H1 (cell line): ENCODE measurements at regions not wholly inside any gene's neighbourhood (a gene's known extent, or its start where the extent isn't known, plus 50 kb on each side); places are given as distances from the start of the nearest gene placed in this dataset.

Experiments
- CTCF ChIA-PET: fragments of 300-600 bp; sonication (Branson Sonifier 250); formaldehyde crosslinking; loops from one replicate; lab custom pipeline; 2021; ENCODE audit not compliant: partially characterized antibody; lab: Charles Lee
- POLR2A ChIA-PET: fragments of 300-600 bp; sonication (Branson Sonifier 250); formaldehyde crosslinking; loops from one replicate; lab custom pipeline; 2021; ENCODE audit warnings: inconsistent platforms; ENCODE audit not compliant: partially characterized antibody; lab: Charles Lee
- DNase-seq, 2 experiments: peaks; one replicate each; pipeline versions ENCODE4 v3.0.0 to v3.0.0-alpha.2; 2010 to 2022; ENCODE audit warnings: low spot score in 2 of 2, low read depth in 1 of 2, mixed read lengths in 1 of 2
- FAIRE-seq: peaks from 2 replicates; lab custom pipeline; 2011; peaks lifted over from hg19 to GRCh38; lab: Jason Lieb, UNC
- H2AFZ ChIP-seq: 2 replicates; pipeline ENCODE4 v1.8.1; 2012; ENCODE audit warnings: low read length, inconsistent platforms
- H2AK5ac ChIP-seq: 2 replicates; pipeline ENCODE4 v1.6.1; 2013; ENCODE audit warnings: low read depth, low read length
- H2BK120ac ChIP-seq: replicated peaks from 2 replicates; pipeline ENCODE3; 2013; ENCODE audit warnings: low read depth, low read length, inconsistent platforms
- H2BK12ac ChIP-seq: 2 replicates; pipeline ENCODE4 v1.6.1; 2013; ENCODE audit warnings: low read depth, low read length
- H2BK15ac ChIP-seq: 2 replicates; pipeline ENCODE4 v1.6.1; 2013; ENCODE audit warnings: low read length
- H2BK20ac ChIP-seq: 2 replicates; pipeline ENCODE4 v1.6.1; 2013; ENCODE audit warnings: low read length
- H2BK5ac ChIP-seq: 2 replicates; pipeline ENCODE4 v1.6.1; 2013; ENCODE audit warnings: low read depth, low read length
- H3K14ac ChIP-seq: 2 replicates; pipeline ENCODE4 v1.6.1; 2013; ENCODE audit warnings: inconsistent platforms; ENCODE audit not compliant: insufficient read length
- H3K18ac ChIP-seq: 2 replicates; pipeline ENCODE4 v1.6.1; 2013; ENCODE audit warnings: low read length; ENCODE audit errors: extremely low read depth
- H3K23ac ChIP-seq: 2 replicates; pipeline ENCODE4 v1.6.1; 2013; ENCODE audit warnings: inconsistent platforms; ENCODE audit not compliant: insufficient read length
- H3K23me2 ChIP-seq: 2 replicates; pipeline ENCODE4 v1.6.1; 2013; ENCODE audit warnings: low read depth, low read length
- H3K27ac ChIP-seq: 2 replicates; pipeline ENCODE4 v1.6.1; 2011; ENCODE audit warnings: low read depth, low read length, inconsistent platforms
- H3K27me3 ChIP-seq, 4 experiments: replicated peaks in 1 of 4; 1 replicate in 1 of 4; 2 replicates in 3 of 4; pipeline versions ENCODE4 v1.6.1 to v1.8.1; 2011 to 2013; ENCODE audit warnings: low read length in 3 of 4, mild to moderate bottlenecking in 3 of 4, inconsistent platforms in 2 of 4, mixed read lengths in 2 of 4, moderate library complexity in 1 of 4; ENCODE audit not compliant: control insufficient read depth in 3 of 4, insufficient read depth in 3 of 4; ENCODE audit errors: extremely low read depth in 1 of 4
- H3K36me3 ChIP-seq, 4 experiments: 2 replicates each; pipeline versions ENCODE4 v1.6.1 to v1.8.1; 2011 to 2013; ENCODE audit warnings: mild to moderate bottlenecking in 4 of 4, low read length in 3 of 4, moderate library complexity in 2 of 4, control low read depth in 1 of 4, inconsistent platforms in 1 of 4; ENCODE audit not compliant: insufficient read depth in 4 of 4, control insufficient read depth in 2 of 4
- H3K4ac ChIP-seq: replicated peaks from 2 replicates; pipeline ENCODE3; 2013; ENCODE audit warnings: low read length, low read depth, mixed read lengths, inconsistent platforms; ENCODE audit not compliant: insufficient read length
- H3K4me1 ChIP-seq, 4 experiments: replicated peaks in 1 of 4; 1 replicate in 1 of 4; 2 replicates in 3 of 4; pipeline versions ENCODE4 v1.6.1 to v1.8.1; 2011 to 2013; ENCODE audit warnings: low read length in 3 of 4, inconsistent platforms in 2 of 4, mixed read lengths in 1 of 4; ENCODE audit not compliant: insufficient read depth in 4 of 4, control insufficient read depth in 3 of 4
- H3K4me2 ChIP-seq, 2 experiments: 2 replicates each; pipeline versions ENCODE4 v1.6.1 to v1.8.1; 2011 to 2013; ENCODE audit warnings: low read depth in 2 of 2, low read length in 2 of 2, control low read depth in 1 of 2, inconsistent platforms in 1 of 2, mild to moderate bottlenecking in 1 of 2; ENCODE audit not compliant: insufficient read depth in 1 of 2
- H3K4me3 ChIP-seq, 4 experiments: fragments of 200-600, 300-600 bp in 1 of 4; sonication (generic), shearing (Covaris generic), sonication (Bioruptor Twin) in 1 of 4; 2 replicates each; pipeline versions ENCODE4 v1.5.1 to v1.8.1; 2011 to 2016; ENCODE audit warnings: low read length in 4 of 4, low read depth in 3 of 4, control low read depth in 2 of 4, inconsistent platforms in 2 of 4, mild to moderate bottlenecking in 2 of 4, mixed read lengths in 1 of 4, moderate library complexity in 1 of 4; ENCODE audit not compliant: insufficient read depth in 2 of 4; ENCODE audit errors: extremely low read depth in 1 of 4
- H3K56ac ChIP-seq: replicated peaks from 2 replicates; pipeline ENCODE3; 2013; ENCODE audit warnings: low read depth, mild to moderate bottlenecking, mixed read lengths, low read length, inconsistent platforms; ENCODE audit not compliant: insufficient read length
- H3K79me1 ChIP-seq: 2 replicates; pipeline ENCODE4 v1.6.1; 2013; ENCODE audit warnings: low read depth, low read length, control low read depth
- H3K79me2 ChIP-seq, 2 experiments: 2 replicates each; pipeline versions ENCODE4 v1.6.1 to v1.8.1; 2012 to 2013; ENCODE audit warnings: low read length in 2 of 2, mild to moderate bottlenecking in 2 of 2, inconsistent platforms in 1 of 2; ENCODE audit not compliant: insufficient read depth in 2 of 2, control insufficient read depth in 1 of 2
- H3K9ac ChIP-seq, 4 experiments: replicated peaks in 1 of 4; 1 replicate in 1 of 4; 2 replicates in 3 of 4; pipeline versions ENCODE4 v1.6.1 to v1.8.1; 2011 to 2013; ENCODE audit warnings: low read depth in 3 of 4, low read length in 3 of 4, control low read depth in 2 of 4, mild to moderate bottlenecking in 2 of 4, moderate library complexity in 2 of 4, inconsistent platforms in 1 of 4; ENCODE audit errors: extremely low read depth in 1 of 4
- H3K9me3 ChIP-seq, 2 experiments: 2 replicates each; pipeline versions ENCODE4 v1.6.1 to v1.8.1; 2012 to 2013; ENCODE audit warnings: mild to moderate bottlenecking in 2 of 2, moderate library complexity in 2 of 2, control low read depth in 1 of 2, inconsistent platforms in 1 of 2, low read depth in 1 of 2, low read length in 1 of 2, mixed read lengths in 1 of 2; ENCODE audit not compliant: insufficient read depth in 2 of 2
- H4K20me1 ChIP-seq, 2 experiments: replicated peaks in 1 of 2; 2 replicates each; pipeline versions ENCODE3 to v1.8.1; 2011 to 2013; ENCODE audit warnings: inconsistent platforms in 2 of 2, low read length in 2 of 2, mild to moderate bottlenecking in 1 of 2; ENCODE audit not compliant: insufficient read depth in 2 of 2, control insufficient read depth in 1 of 2
- H4K5ac ChIP-seq: 2 replicates; pipeline ENCODE4 v1.6.1; 2013; ENCODE audit warnings: low read length, low read depth, mixed read lengths, inconsistent platforms; ENCODE audit not compliant: insufficient read length
- H4K8ac ChIP-seq: 2 replicates; pipeline ENCODE4 v1.8.0; 2013; ENCODE audit warnings: mild to moderate bottlenecking, moderate library complexity, low read length, inconsistent platforms; ENCODE audit not compliant: insufficient read depth; ENCODE audit errors: extremely low read depth
- H4K91ac ChIP-seq: replicated peaks from 2 replicates; pipeline ENCODE3; 2013; ENCODE audit warnings: low read length, mixed read lengths, inconsistent platforms; ENCODE audit not compliant: insufficient read length
- ASH2L ChIP-seq: fragments of 200-600, 300-600 bp; sonication (generic); IDR thresholded peaks from one replicate; pipeline ENCODE4 v1.7.1; 2017; ENCODE audit warnings: low read length
- BACH1 ChIP-seq: IDR thresholded peaks from 2 replicates; pipeline ENCODE4 v1.6.1; 2012; ENCODE audit warnings: low read length, improper control_type of control experiment
- EZH2 ChIP-seq: fragments of 200-600 bp; sonication (generic); IDR thresholded peaks from 2 replicates; pipeline ENCODE4 v1.7.1; 2012; ENCODE audit warnings: low read depth, mild to moderate bottlenecking, moderate library complexity, low read length, inconsistent platforms; ENCODE audit not compliant: severe bottlenecking
- GABPA ChIP-seq: IDR thresholded peaks from 2 replicates; pipeline ENCODE4 v1.6.1; 2011; ENCODE audit warnings: mild to moderate bottlenecking, low read length, moderate library complexity, borderline replicate concordance; ENCODE audit not compliant: insufficient read depth
- HDAC2 ChIP-seq, 2 experiments: fragments of 300-600 bp in 1 of 2; sonication (generic) in 1 of 2; IDR thresholded peaks; 2 replicates each; pipeline ENCODE4 v1.6.1; 2011 to 2012; ENCODE audit warnings: low read depth in 2 of 2, low read length in 2 of 2, mild to moderate bottlenecking in 2 of 2, moderate library complexity in 2 of 2, borderline replicate concordance in 1 of 2, inconsistent platforms in 1 of 2
- MAFK ChIP-seq: IDR thresholded peaks from 2 replicates; pipeline ENCODE4 v1.6.1; 2012; ENCODE audit warnings: low read depth, mild to moderate bottlenecking, improper control_type of control experiment, low read length
- PHF8 ChIP-seq: fragments of 200-600 bp; sonication (generic); conservative IDR thresholded peaks from 2 replicates; pipeline ENCODE4 v1.7.1; 2012; ENCODE audit warnings: low read depth, mild to moderate bottlenecking, inconsistent platforms, low read length, moderate library complexity
- SP1 ChIP-seq: IDR thresholded peaks from 2 replicates; pipeline ENCODE4 v1.6.1; 2011; ENCODE audit warnings: low read depth, low read length
- TBP ChIP-seq: IDR thresholded peaks from 2 replicates; pipeline ENCODE4 v1.6.1; 2011; ENCODE audit warnings: low read depth, low read length, improper control_type of control experiment
- ZNF274 ChIP-seq: IDR thresholded peaks from 2 replicates; pipeline ENCODE4 v1.7.0; 2012; ENCODE audit warnings: low read length, borderline replicate concordance; ENCODE audit errors: extremely low read depth
- WGBS, 2 experiments: shearing (Covaris generic) in 1 of 2; methylation state at CpG; one replicate each; pipeline versions ENCODE4 v1.1.6 to v1.1.7; 2013 to 2015; ENCODE audit warnings: low lambda C conversion rate in 2 of 2, mixed read lengths in 2 of 2, inconsistent platforms in 1 of 2, low coverage in 1 of 2, missing lambda C conversion rate in 1 of 2; ENCODE audit not compliant: insufficient replicate concordance in 2 of 2, insufficient coverage in 1 of 2, insufficient read length in 1 of 2; ENCODE audit errors: extremely low coverage in 1 of 2, missing lambda C conversion rate in 1 of 2; 5-methylcytosine and 5-hydroxymethylcytosine counted together

DNA sequence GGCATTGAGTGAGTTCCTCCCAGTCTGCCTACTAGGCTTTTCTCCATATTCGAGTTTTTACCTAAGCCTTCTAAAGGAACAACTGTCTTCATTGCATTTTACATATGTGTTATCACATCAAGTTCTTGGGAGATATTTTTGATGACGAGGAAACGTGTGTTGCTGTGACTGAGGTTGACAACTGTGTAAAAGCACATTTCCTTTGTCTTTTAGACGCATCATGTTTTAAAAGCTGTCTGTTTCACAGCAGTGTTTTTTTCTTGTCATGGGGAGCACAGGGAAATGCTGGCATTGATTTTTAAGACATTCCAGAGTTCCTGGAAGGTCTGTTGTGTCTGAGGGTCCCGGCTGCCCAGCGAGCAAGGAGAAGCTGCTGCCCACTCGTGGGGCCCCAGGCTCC, 381.8 kb downstream of the DCDC2C start:
- DNase-seq (no peak), FAIRE-seq (no peak)
- Histone ChIP-seq H2AK5ac (no peak overlapping the region), H4K5ac (no peak overlapping the region), H3K18ac (no peak overlapping the region), H3K14ac (no peak overlapping the region), H3K56ac (no peak overlapping the region), H4K8ac (no peak overlapping the region), H3K27ac (no peak overlapping the region), H3K4me3 (no peak overlapping the region), H3K79me1 (no peaks in the 10 kb centered on the region), H3K4ac (no peak overlapping the region), H2BK5ac (no peak overlapping the region), H3K79me2 (no peaks in the 10 kb centered on the region), H2BK120ac (no peak overlapping the region), H3K23ac (no peak overlapping the region), H3K4me2 (no peak overlapping the region), H3K9ac (no peak overlapping the region), H2BK12ac (no peak overlapping the region), H3K27me3 (no peaks in the 10 kb centered on the region), H4K20me1 (no peaks in the 10 kb centered on the region), H3K4me1 (peaks cover 0 to 3% (median 2%) of the 10 kb centered on the region in 4 experiments; a peak in 2 of 7 replicates), H3K36me3 (no peaks in the 10 kb centered on the region), H2BK15ac (no peak overlapping the region), H2BK20ac (no peak overlapping the region), H3K9me3 (no peaks in the 10 kb centered on the region), H3K23me2 (peaks cover 2% of the 10 kb centered on the region; the same call in 1 of the 2 replicates), H2AFZ (no peak overlapping the region), H4K91ac (no peak overlapping the region)
- CTCF ChIA-PET, result no interaction called here
- 85% methylated on average over 7 of the region's 7 CpGs; no CpG with 5 or more reads in 1 of the 2 experiments for WGBS, 2 experiments
- POLR2A ChIA-PET, result no interaction called here
- TF ChIP-seq SP1 (no peak), TBP (no peak), GABPA (no peak), MAFK (no peak), ASH2L (no peak), HDAC2 (IDR thresholded peaks at IDR 0.05; ENCODE audit: borderline replicate concordance in 1 of 2, low read depth in 2 of 2, low read length in 2 of 2) (no peak), EZH2 (no peak), BACH1 (no peak), PHF8 (no peak), ZNF274 (no peak)
